Motor neuron (in vitro differentiated cells): ENCODE measurements at regions not wholly inside any gene's neighbourhood (a gene's known extent, or its start where the extent isn't known, plus 50 kb on each side); places are given as distances from the start of the nearest gene placed in this dataset.
"Not testable (repeated sequence)": the region's sequence is repeated elsewhere in the genome, so short reads cannot be mapped to it uniquely, and the experiment has no call there.

Source experiments
- ATAC-seq, 8 experiments: fragments of 200-7000 bp; cut with Tn5 transposase; replicated peaks in 6 of 8; 2 replicates each; pipeline ENCODE4 v1.8.0; 2021; ENCODE audit warnings: mild to moderate bottlenecking in 8 of 8, moderate library complexity in 8 of 8
- H3K27ac ChIP-seq, 2 donors: fragments of 250-450 bp; sonication (Bioruptor Pico); 2 replicates each; pipeline ENCODE4 v1.9.0; 2021; ENCODE audit warnings: antibody characterized with exemption in 2 of 2, mild to moderate bottlenecking in 2 of 2, moderate library complexity in 1 of 2
- H3K4me1 ChIP-seq, 2 donors: fragments of 250-450 bp; sonication (Bioruptor Pico); replicated peaks in 1 of 2; 2 replicates each; pipeline ENCODE4 v1.6.1; 2021; ENCODE audit warnings: antibody characterized with exemption in 2 of 2, mild to moderate bottlenecking in 2 of 2, moderate library complexity in 1 of 2
- H3K4me3 ChIP-seq, 5 donors: fragments of 250-450 bp; sonication (Bioruptor Pico); 2 replicates each; pipeline ENCODE4 v1.9.0; 2021; ENCODE audit warnings: antibody characterized with exemption in 5 of 5, mild to moderate bottlenecking in 5 of 5, moderate library complexity in 4 of 5
- WGBS, 10 experiments: fragments of 450-650 bp; shearing (Covaris generic); methylation state at CpG; one replicate each; pipeline ENCODE4 v1.0.0; 2022; 5-methylcytosine and 5-hydroxymethylcytosine counted together
- in situ Hi-C, 9 experiments: fragments of 400-800 bp; cut with MboI; loops; one replicate each; pipeline ENCODE4 v1.15.0; 2021; ENCODE audit warnings: low sequenced_read_pairs in 9 of 9, low pct_unique_long_range_greater_than_20kb in 2 of 9; ENCODE audit not compliant: unreplicated experiment in 9 of 9

- no peak for ATAC-seq
- Histone ChIP-seq H3K27ac (no peak overlapping the region), H3K4me3 (no peak overlapping the region), H3K4me1 (peaks cover 0 to 5% of the 10 kb centered on the region in 2 donors)
- in situ Hi-C loops: loop anchor here in 2 of 9 experiments (25.0 kb wide), 2 partner anchors 456 to 481 kb away; partner anchors contain the start of gene FNDC1 (in 1 of the 2)
- 77 to 100% (median 92%) methylated on average over 2 to 7 of the region's 7 CpGs for WGBS, 10 experiments
Measured at GRCh38 chr6:159642995-159643394, 50.0 kb downstream of the SOD2 start.

- peaks cover 0 to 5% of the 10 kb centered on the region in 2 donors for H3K4me1 ChIP-seq
- no peak overlapping the region for H3K27ac ChIP-seq
- in situ Hi-C loops: loop anchor here in 2 of 9 experiments (25.0 kb wide), 2 partner anchors 455 to 480 kb away; partner anchors contain the start of gene FNDC1 (in 1 of the 2)
- no peak overlapping the region for H3K4me3 ChIP-seq
- ATAC-seq: no peak
- WGBS, 10 experiments: 67 to 100% (median 83%) methylated on average over 1 of the region's 1 CpG; no CpG with 5 or more reads in 4 of the 10 experiments
Measured at GRCh38 chr6:159642481-159642880, 50.6 kb downstream of the SOD2 start.

- H3K4me3 ChIP-seq: no peak overlapping the region
- WGBS, 10 experiments: 68 to 100% (median 93%) methylated on average over 1 to 6 of the region's 6 CpGs; no CpG with 5 or more reads in 2 of the 10 experiments
- H3K4me1 ChIP-seq: peaks cover 0 to 5% of the 10 kb centered on the region in 2 donors
- in situ Hi-C loops: loop anchor here in 2 of 9 experiments (25.0 kb wide), 2 partner anchors 454 to 479 kb away; partner anchors contain the start of gene FNDC1 (in 1 of the 2)
- no peak for ATAC-seq
- H3K27ac ChIP-seq: no peak overlapping the region
Measured at GRCh38 chr6:159640722-159641482, 52.1 kb downstream of the SOD2 start.

DNA sequence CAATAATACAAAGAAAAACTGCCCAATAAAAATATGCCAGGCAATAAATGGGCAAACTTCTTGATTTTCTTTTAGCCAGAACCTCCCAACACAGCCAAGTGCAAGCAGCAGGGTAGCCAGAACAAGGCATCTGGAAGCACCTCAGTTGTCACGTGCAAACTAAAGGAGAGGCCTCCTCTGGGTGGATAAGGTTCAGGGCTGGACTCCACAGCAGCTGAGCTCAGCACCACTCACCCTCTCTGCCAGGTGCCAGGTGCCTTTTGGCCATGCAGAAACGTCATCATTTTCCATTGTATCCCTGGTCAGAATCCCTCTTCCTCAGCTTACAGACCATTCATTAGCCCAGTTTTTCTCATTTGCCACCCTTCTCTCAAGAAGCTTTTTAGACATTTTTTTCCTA, 52.7 kb downstream of the SOD2 start:
- Histone ChIP-seq H3K4me3 (no peak overlapping the region), H3K4me1 (peaks cover 0 to 5% of the 10 kb centered on the region in 2 donors), H3K27ac (no peak overlapping the region)
- no peak for ATAC-seq
- 0 to 100% (median 83%) methylated on average over 1 to 2 of the region's 2 CpGs; no CpG with 5 or more reads in 3 of the 10 experiments for WGBS, 10 experiments
- in situ Hi-C loops: loop anchor here in 2 of 9 experiments (25.0 kb wide), 2 partner anchors 453 to 478 kb away; partner anchors contain the start of gene FNDC1 (in 1 of the 2)

DNA sequence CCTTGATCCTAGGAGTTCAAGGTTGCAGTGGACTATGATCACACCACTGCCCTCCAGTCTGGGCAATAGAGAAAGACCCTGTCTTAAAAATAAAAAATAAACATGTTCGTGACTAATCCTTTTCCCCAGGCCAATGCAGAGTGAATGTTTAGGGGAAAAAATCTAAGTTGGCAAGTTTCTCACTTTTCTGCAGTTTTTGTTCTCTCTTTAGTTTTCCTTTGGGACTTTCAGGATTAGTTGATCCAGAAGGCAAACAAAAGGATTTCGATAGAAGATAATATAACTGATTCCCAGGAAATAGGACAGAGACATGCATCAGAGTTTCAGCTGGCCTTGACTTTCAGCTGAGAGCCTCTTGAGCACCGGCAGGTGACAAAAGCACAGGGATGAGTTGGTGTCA, 53.3 kb downstream of the SOD2 start:
- Histone ChIP-seq H3K4me1 (peaks cover 0 to 5% of the 10 kb centered on the region in 2 donors), H3K27ac (no peak overlapping the region), H3K4me3 (no peak overlapping the region)
- ATAC-seq: no peak
- 17 to 90% (median 79%) methylated on average over 1 to 3 of the region's 3 CpGs for WGBS, 10 experiments
- in situ Hi-C loops: loop anchor here in 2 of 9 experiments (25.0 kb wide), 2 partner anchors 452 to 477 kb away; partner anchors contain the start of gene FNDC1 (in 1 of the 2)

GRCh38 chr6:159633196-159633595, 59.8 kb downstream of the SOD2 start:
- no peak for ATAC-seq
- no peaks in the 10 kb centered on the region for H3K4me1 ChIP-seq
- in situ Hi-C loops: loop anchor here in 2 of 9 experiments (25.0 kb wide), 2 partner anchors 446 to 471 kb away; partner anchors contain the start of gene FNDC1 (in 1 of the 2)
- H3K27ac ChIP-seq: no peak overlapping the region
- H3K4me3 ChIP-seq: no peak overlapping the region
- 68 to 100% (median 89%) methylated on average over 1 to 5 of the region's 5 CpGs for WGBS, 10 experiments

DNA sequence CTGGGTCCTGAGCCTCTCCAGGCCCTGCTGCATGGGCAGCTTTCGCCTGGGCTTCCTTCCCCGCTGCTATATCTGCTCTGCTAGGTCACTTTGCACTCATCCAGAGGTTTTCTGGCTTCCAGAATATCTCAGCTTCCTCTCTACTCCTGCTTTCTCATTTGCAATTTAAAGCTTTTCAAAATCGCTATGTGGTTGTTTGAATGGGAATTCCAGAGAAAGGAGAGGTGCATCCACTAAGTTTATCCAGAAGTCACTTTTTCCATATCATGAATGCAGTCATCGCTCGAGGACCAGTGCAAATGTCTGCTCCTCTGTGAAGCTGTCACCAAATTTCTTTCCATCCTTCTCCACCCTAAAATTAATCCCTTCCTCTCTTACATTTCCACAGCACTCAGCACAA, 61.2 kb downstream of the SOD2 start:
- WGBS, 10 experiments: 10 to 100% (median 70%) methylated on average over 1 to 5 of the region's 5 CpGs; no CpG with 5 or more reads in 4 of the 10 experiments
- ATAC-seq: no peak
- Histone ChIP-seq H3K27ac (no peak overlapping the region), H3K4me3 (no peak overlapping the region), H3K4me1 (no peaks in the 10 kb centered on the region)
- in situ Hi-C loops: loop anchor here in 2 of 9 experiments (25.0 kb wide), 2 partner anchors 445 to 470 kb away; partner anchors contain the start of gene FNDC1 (in 1 of the 2)

GRCh38 chr6:159627939-159628338, 65.1 kb downstream of the SOD2 start:
- in situ Hi-C loops: loop anchor here in 2 of 9 experiments (25.0 kb wide), 2 partner anchors 441 to 466 kb away; partner anchors contain the start of gene FNDC1 (in 1 of the 2)

DNA sequence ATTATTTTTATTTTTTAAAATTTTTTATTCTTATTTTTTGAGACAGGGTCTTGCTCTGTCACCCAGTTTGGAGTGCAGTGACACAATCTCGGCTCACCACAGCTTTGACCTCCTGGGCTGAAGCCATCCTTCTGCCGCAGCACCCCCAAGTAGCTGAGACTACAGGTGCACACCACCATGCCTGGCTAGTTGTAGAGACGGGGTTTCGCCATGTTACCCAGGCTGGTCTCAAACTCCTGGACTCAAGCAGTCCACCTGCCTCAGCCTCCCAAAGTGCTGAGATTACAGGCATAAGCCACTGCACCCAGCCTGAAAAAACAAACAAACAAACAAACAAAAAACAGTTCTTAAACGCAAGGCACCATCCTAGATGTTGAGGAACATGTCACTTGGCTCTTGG, 66.5 kb downstream of the SOD2 start:
- 57 to 100% (median 97%) methylated on average over 1 to 5 of the region's 5 CpGs for WGBS, 10 experiments
- in situ Hi-C loops: loop anchor here in 2 of 9 experiments (25.0 kb wide), 2 partner anchors 439 to 464 kb away; partner anchors contain the start of gene FNDC1 (in 1 of the 2)
- ATAC-seq, H3K4me1 ChIP-seq, H3K27ac ChIP-seq, H3K4me3 ChIP-seq: not testable (repeated sequence)

More at GRCh38 chr6:159627939-159628338, 65.1 kb downstream of the SOD2 start:
- Histone ChIP-seq H3K4me3 (no peak overlapping the region), H3K27ac (no peak overlapping the region), H3K4me1 (no peaks in the 10 kb centered on the region)
- 50 to 100% (median 94%) methylated on average over 1 to 2 of the region's 2 CpGs; no CpG with 5 or more reads in 1 of the 10 experiments for WGBS, 10 experiments
- no peak for ATAC-seq

DNA sequence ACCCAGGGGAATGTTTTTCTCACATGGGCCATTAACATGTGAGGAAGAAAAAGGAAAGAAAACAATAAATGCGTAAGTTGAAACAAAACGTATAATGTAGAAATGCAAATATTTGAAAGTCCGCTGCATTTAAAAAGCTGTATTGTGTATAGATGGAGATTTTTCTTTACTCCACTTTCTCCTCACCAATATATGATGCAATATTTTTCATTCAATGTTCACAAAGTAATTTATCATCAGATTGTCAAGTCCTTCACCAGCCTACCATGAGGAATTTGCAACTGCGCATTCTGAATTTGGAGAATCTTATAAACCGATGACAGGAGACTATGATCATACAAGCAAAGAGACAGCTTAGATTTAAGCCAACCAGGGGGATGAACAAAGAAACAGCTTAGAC, 69.9 kb downstream of the SOD2 start:
- ATAC-seq: peak in 1 of 8 experiments; percentile 26
- WGBS, 10 experiments: 70 to 98% (median 92%) methylated on average over 2 to 5 of the region's 5 CpGs; no CpG with 5 or more reads in 1 of the 10 experiments
- H3K4me3 ChIP-seq: no peak overlapping the region
- no peak overlapping the region for H3K27ac ChIP-seq
- no peaks in the 10 kb centered on the region for H3K4me1 ChIP-seq
- in situ Hi-C loops: loop anchor here in 1 of 9 experiments (25.0 kb wide), 1 partner anchor 411 kb away; no protein-coding TSS in a partner anchor

DNA sequence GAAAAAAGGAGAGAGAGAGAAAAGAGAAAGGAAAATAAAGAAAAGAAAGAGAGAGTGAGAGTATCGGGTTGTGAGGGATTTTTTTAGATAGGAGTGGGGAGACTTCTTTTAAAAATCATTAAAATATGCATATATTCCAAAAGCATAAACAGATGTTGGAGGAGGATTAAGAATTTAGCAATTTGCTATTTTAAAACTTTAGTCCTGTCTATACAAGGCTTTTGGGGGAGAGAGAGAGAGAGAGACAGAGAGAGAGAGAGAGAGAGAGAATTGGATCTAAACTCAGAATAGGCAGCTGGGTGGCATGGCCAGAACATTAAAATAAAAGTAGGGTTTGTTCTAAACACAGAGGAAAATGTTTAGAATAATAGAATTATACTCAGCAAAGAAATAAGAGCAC, 72.1 kb downstream of the SOD2 start:
- H3K27ac ChIP-seq: no peak overlapping the region
- no peaks in the 10 kb centered on the region for H3K4me1 ChIP-seq
- peak in 3 of 8 experiments; percentile 57 to 84 (median 64) for ATAC-seq
- 0 to 100% (median 45%) methylated on average over 1 of the region's 1 CpG; no CpG with 5 or more reads in 2 of the 10 experiments for WGBS, 10 experiments
- H3K4me3 ChIP-seq: no peak overlapping the region
- in situ Hi-C loops: loop anchor here in 1 of 9 experiments (25.0 kb wide), 1 partner anchor 409 kb away; no protein-coding TSS in a partner anchor

DNA sequence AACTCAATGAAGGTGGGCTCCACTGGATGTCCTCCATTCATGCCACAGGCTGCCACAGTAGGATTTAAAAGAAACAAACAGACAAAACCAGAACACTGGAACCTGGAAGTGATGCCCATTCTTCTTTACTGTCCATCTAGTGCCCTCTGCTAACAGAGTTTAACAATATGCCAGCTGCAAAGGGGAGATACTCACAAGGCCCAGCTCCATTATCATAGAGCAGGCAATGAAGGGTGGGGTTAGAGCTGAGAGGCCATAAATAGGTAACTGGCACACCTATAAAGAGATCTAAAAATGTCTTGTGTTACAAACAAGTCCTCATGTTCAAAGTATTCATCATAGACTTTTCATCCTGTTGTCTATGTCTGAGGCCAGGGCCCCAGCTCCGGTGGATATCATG, 75.6 kb downstream of the SOD2 start:
- ATAC-seq: no peak
- H3K4me3 ChIP-seq: no peak overlapping the region
- H3K27ac ChIP-seq: no peak overlapping the region
- WGBS, 10 experiments: 78 to 100% (median 92%) methylated on average over 1 of the region's 1 CpG; no CpG with 5 or more reads in 5 of the 10 experiments
- in situ Hi-C loops: loop anchor here in 1 of 9 experiments (25.0 kb wide), 1 partner anchor 405 kb away; no protein-coding TSS in a partner anchor
- H3K4me1 ChIP-seq: no peaks in the 10 kb centered on the region

- Histone ChIP-seq H3K27ac (no peak overlapping the region), H3K4me1 (no peaks in the 10 kb centered on the region), H3K4me3 (no peak overlapping the region)
- WGBS, 10 experiments: 30 to 100% (median 83%) methylated on average over 1 to 2 of the region's 2 CpGs; no CpG with 5 or more reads in 2 of the 10 experiments
- no peak for ATAC-seq
- in situ Hi-C loops: loop anchor here in 1 of 9 experiments (25.0 kb wide), 1 partner anchor 404 kb away; no protein-coding TSS in a partner anchor
Measured at GRCh38 chr6:159616456-159616855, 76.6 kb downstream of the SOD2 start.
